Lower lobe of right lung (tissue), 2 donors: ENCODE measurements at regions not wholly inside any gene's neighbourhood (a gene's known extent, or its start where the extent isn't known, plus 50 kb on each side); places are given as distances from the start of the nearest gene placed in this dataset.

Experiments
- ATAC-seq, 2 donors: fragments of 200-7000 bp; cut with Tn5 transposase; one replicate each; pipeline ENCODE4 v1.9.1; 2020 to 2022; ENCODE audit warnings: mild to moderate bottlenecking in 2 of 2, moderate library complexity in 2 of 2
- DNase-seq: peaks from one replicate; pipeline ENCODE4 v3.0.0-alpha.2; 2020
- H3K27ac ChIP-seq: fragments of 200-600 bp; one replicate; pipeline ENCODE4 v1.8.0; 2022
- H3K27me3 ChIP-seq: fragments of 200-600 bp; one replicate; pipeline ENCODE4 v1.8.0; 2022; ENCODE audit warnings: low read depth
- H3K36me3 ChIP-seq: fragments of 200-600 bp; one replicate; pipeline ENCODE4 v1.8.0; 2022; ENCODE audit warnings: mild to moderate bottlenecking
- H3K4me1 ChIP-seq: fragments of 200-600 bp; one replicate; pipeline ENCODE4 v1.8.0; 2022
- H3K4me3 ChIP-seq: fragments of 200-600 bp; one replicate; pipeline ENCODE4 v1.8.0; 2022; ENCODE audit warnings: mild to moderate bottlenecking
- H3K9me3 ChIP-seq: fragments of 200-600 bp; one replicate; pipeline ENCODE4 v1.8.0; 2022
- intact Hi-C: fragments of 100-400 bp; cut with DNase I; formaldehyde crosslinking; loops from one replicate; pipeline ENCODE4 v1.11.0; 2022
- TF ChIP-seq, protein P1 (sequence below): fragments of 200-600 bp; IDR thresholded peaks from one replicate; pipeline ENCODE4 v1.8.0; 2022; ENCODE audit warnings: antibody characterized with exemption, mild to moderate bottlenecking
- donor health status: DM: no; HTN: yes; CAD: no; lungs with severe emphysema.

DNA sequence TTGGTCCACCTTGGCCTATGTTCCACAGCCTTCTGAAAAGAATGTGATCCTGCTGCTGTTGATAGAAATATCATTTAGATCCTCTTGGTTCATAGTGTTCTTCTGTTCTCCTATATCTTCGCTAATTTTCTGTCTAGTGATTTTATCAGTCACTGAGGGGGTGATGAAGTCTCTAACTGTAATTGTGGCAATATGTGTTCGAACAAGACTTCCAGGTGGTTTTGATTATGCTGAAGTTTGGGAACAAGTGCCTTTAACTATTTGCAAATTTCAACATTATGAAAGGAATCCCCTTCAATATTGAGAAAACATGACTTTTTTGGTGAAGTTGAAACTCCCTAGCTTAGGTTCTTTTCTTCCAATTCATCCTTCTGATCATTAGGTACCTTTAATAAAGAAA lies 140.4 kb downstream of the MTX2 start:
- Histone ChIP-seq H3K9me3 (no peaks in the 10 kb centered on the region), H3K4me1 (no peaks in the 10 kb centered on the region), H3K36me3 (no peaks in the 10 kb centered on the region), H3K4me3 (no peak overlapping the region), H3K27me3 (no peaks in the 10 kb centered on the region), H3K27ac (no peak overlapping the region)
- TF ChIP-seq, protein P1, sequence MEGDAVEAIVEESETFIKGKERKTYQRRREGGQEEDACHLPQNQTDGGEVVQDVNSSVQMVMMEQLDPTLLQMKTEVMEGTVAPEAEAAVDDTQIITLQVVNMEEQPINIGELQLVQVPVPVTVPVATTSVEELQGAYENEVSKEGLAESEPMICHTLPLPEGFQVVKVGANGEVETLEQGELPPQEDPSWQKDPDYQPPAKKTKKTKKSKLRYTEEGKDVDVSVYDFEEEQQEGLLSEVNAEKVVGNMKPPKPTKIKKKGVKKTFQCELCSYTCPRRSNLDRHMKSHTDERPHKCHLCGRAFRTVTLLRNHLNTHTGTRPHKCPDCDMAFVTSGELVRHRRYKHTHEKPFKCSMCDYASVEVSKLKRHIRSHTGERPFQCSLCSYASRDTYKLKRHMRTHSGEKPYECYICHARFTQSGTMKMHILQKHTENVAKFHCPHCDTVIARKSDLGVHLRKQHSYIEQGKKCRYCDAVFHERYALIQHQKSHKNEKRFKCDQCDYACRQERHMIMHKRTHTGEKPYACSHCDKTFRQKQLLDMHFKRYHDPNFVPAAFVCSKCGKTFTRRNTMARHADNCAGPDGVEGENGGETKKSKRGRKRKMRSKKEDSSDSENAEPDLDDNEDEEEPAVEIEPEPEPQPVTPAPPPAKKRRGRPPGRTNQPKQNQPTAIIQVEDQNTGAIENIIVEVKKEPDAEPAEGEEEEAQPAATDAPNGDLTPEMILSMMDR: no peak
- ATAC-seq (no peak), DNase-seq (no peak)
- intact Hi-C loops: no loop called here

DNA sequence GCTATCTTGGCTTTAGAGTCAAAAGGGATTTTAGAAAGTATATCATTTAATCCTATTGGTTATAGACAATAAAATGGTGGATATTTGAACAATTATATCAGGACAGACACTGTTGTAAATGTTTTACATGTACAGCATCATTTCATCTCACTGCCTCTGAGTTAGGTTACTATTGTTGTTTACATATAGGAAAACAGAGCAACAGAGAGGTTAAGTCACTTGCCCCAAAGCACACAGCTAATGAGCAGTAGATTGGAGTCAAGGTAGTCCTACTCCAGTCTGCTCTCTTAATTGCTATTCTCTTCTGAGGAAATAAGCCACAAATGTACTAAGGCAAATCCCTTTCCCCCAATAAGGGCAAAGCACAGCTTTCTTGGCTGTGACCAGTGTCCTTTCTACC lies 142.9 kb downstream of the MTX2 start:
- Histone ChIP-seq H3K27ac (no peak overlapping the region), H3K9me3 (no peaks in the 10 kb centered on the region), H3K4me3 (no peak overlapping the region), H3K27me3 (no peaks in the 10 kb centered on the region), H3K36me3 (no peaks in the 10 kb centered on the region), H3K4me1 (no peaks in the 10 kb centered on the region)
- TF ChIP-seq, protein P1: no peak
- intact Hi-C loops: no loop called here
- ATAC-seq (no peak), DNase-seq (no peak)

DNA sequence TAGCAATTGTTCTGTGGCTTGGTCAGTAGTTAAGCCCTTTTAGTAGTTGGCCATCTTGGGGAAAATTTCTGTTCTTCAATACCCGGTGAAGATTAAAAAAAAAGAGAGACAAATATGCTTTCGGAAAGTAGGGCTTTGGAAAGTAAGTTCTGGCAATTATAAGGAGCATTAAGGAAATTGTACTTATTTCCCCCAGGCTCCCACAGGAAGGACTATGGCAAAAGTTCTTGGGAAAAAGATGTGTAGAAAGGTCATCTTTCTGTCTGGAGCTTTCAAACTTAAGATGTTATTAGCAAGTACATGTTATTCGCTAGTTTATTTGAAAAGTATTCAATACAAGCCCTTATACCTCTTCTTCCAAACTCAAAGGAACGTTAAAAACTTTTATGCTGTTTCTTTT lies 144.5 kb downstream of the MTX2 start:
- intact Hi-C loops: no loop called here
- ATAC-seq: no peak
- H3K4me1 ChIP-seq: no peaks in the 10 kb centered on the region
- H3K27me3 ChIP-seq: no peaks in the 10 kb centered on the region
- no peak for DNase-seq
- TF ChIP-seq, protein P1: no peak
- H3K27ac ChIP-seq: no peak overlapping the region
- H3K4me3 ChIP-seq: no peak overlapping the region
- H3K9me3 ChIP-seq: no peaks in the 10 kb centered on the region
- H3K36me3 ChIP-seq: no peaks in the 10 kb centered on the region

DNA sequence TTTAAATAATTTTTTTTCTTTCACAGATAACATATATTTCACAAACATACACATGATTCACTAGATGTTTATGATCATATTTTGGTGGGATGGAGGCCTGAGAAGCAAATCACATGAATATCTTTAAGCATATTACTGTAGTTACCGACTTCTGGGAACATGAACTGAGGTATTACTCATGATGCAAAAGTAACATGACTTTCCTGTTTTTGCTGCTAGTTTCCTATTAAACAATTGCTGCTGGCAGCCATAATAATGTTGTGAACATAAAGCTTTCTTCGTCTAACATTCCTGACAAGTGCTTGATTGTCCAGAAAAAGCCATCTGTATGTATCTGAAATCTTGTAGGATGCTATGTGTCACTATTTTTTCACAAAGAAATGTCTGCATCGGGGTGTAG lies 145.4 kb downstream of the MTX2 start:
- TF ChIP-seq, protein P1: no peak
- no peaks in the 10 kb centered on the region for H3K27me3 ChIP-seq
- H3K4me3 ChIP-seq: no peak overlapping the region
- H3K36me3 ChIP-seq: no peaks in the 10 kb centered on the region
- ATAC-seq: no peak
- DNase-seq: no peak
- intact Hi-C loops: no loop called here
- H3K9me3 ChIP-seq: no peaks in the 10 kb centered on the region
- no peaks in the 10 kb centered on the region for H3K4me1 ChIP-seq
- H3K27ac ChIP-seq: no peak overlapping the region

DNA sequence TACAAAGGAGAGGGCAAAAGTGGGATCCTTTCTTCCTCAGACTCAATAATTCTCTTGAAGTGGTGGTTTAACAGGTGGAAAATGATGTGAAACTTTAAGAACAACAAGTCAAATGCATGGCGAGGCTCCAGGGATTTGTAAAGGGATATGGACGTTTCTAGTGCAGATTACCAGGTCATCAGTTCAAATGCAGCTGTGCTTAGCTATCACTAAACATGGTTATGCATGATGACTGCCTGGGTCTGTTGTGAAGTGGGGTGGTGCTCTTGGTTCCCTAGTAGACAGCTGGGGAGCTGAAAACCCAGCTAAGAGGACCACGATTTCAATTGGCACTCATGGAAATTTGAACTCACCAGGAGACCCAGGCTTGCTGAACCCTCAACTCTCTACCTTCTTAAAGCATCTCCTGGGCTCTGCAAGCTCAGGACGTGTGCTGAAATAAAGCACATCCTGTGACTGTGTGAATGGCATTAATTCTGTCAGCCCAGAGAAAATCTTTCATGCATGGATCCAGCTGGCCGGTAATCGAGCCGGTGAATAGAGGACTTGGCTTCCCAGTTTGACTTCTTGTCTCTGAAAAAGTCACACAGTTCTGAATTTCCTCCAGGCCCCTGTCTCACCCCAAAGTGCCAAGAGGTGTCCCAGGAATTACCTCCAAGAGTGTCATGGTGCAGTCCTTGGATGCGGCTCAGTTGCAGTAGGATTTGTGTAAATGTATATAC lies 146.1 kb downstream of the MTX2 start:
- Histone ChIP-seq H3K36me3 (no peaks in the 10 kb centered on the region), H3K4me1 (no peaks in the 10 kb centered on the region), H3K27ac (no peak overlapping the region), H3K4me3 (no peak overlapping the region), H3K9me3 (no peaks in the 10 kb centered on the region), H3K27me3 (no peaks in the 10 kb centered on the region)
- ATAC-seq: no peak
- intact Hi-C loops: no loop called here
- DNase-seq: no peak
- TF ChIP-seq, protein P1: no peak
